ACC112 (cell line): ENCODE measurements at regions not wholly inside any gene's neighbourhood (a gene's known extent, or its start where the extent isn't known, plus 50 kb on each side); places are given as distances from the start of the nearest gene placed in this dataset.

ENCODE experiments used
- H2AFZ ChIP-seq: fragments of 200-600 bp; sonication (generic); one replicate; pipeline ENCODE4 v1.6.0; 2017; ENCODE audit warnings: antibody characterized with exemption, low read length; ENCODE audit not compliant: unreplicated experiment
- H3K27ac ChIP-seq: fragments of 200-600 bp; sonication (generic); 2 replicates; pipeline ENCODE4 v1.5.1; 2014; ENCODE audit warnings: low read depth, mild to moderate bottlenecking, antibody characterized with exemption, low read length, moderate library complexity
- H3K27me3 ChIP-seq: fragments of 200-600 bp; sonication (generic); 2 replicates; pipeline ENCODE4 v1.6.1; 2014; ENCODE audit warnings: mild to moderate bottlenecking, antibody characterized with exemption, low read length, moderate library complexity, mixed read lengths; ENCODE audit not compliant: insufficient read depth
- H3K36me3 ChIP-seq: fragments of 200-600 bp; sonication (generic); 2 replicates; pipeline ENCODE4 v1.6.1; 2016; ENCODE audit warnings: mild to moderate bottlenecking, antibody characterized with exemption, low read length, moderate library complexity, mixed read lengths; ENCODE audit not compliant: insufficient read depth
- H3K4me1 ChIP-seq: fragments of 200-600 bp; sonication (generic); one replicate; pipeline ENCODE4 v1.6.1; 2016; ENCODE audit warnings: low read length, mixed read lengths; ENCODE audit not compliant: insufficient read depth, unreplicated experiment, control insufficient read depth
- H3K4me3 ChIP-seq: fragments of 200-600 bp; sonication (generic); 2 replicates; pipeline ENCODE4 v1.5.1; 2014; ENCODE audit warnings: mild to moderate bottlenecking, low read depth, low read length
- H3K79me2 ChIP-seq: fragments of 200-600 bp; sonication (generic); one replicate; pipeline ENCODE4 v1.6.0; 2016; ENCODE audit warnings: low read length; ENCODE audit not compliant: control insufficient read depth, unreplicated experiment, insufficient read depth

DNA sequence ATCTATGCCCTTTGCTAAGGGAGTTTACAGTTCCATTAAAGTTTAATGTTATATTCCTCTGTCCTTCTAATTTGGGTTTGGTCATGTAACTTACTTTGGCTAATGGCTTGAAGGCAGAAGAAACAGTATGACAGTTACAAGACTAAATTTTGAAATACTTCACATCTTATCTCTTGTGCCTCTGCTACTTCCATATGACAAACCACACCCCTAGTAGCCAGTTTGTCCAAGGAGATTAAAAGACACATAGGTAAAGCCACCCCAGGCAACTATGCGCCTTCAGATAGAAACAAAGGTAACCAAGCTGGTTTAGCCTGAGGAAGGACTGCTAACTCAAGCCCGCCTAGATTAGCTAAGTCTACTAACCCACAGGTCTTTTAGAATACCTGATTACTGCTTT is 273.4 kb upstream of the MIR17HG start:
- Histone ChIP-seq H3K4me3 (no peak overlapping the region), H3K4me1 (no peaks in the 10 kb centered on the region), H3K79me2 (no peaks in the 10 kb centered on the region), H2AFZ (no peak overlapping the region), H3K27me3 (peaks cover 12% of the 10 kb centered on the region; the same call in 1 of the 2 replicates), H3K36me3 (no peaks in the 10 kb centered on the region), H3K27ac (no peak overlapping the region)

- H3K36me3 ChIP-seq: no peaks in the 10 kb centered on the region
- H3K27me3 ChIP-seq: peaks cover 20% of the 10 kb centered on the region
- H3K4me3 ChIP-seq: no peak overlapping the region
- H3K4me1 ChIP-seq: no peaks in the 10 kb centered on the region
- no peak overlapping the region for H2AFZ ChIP-seq
- no peak overlapping the region for H3K27ac ChIP-seq
- H3K79me2 ChIP-seq: no peaks in the 10 kb centered on the region
These were observed 270.7 kb upstream of the MIR17HG start for GRCh38 chr13:91076830-91077229.

DNA sequence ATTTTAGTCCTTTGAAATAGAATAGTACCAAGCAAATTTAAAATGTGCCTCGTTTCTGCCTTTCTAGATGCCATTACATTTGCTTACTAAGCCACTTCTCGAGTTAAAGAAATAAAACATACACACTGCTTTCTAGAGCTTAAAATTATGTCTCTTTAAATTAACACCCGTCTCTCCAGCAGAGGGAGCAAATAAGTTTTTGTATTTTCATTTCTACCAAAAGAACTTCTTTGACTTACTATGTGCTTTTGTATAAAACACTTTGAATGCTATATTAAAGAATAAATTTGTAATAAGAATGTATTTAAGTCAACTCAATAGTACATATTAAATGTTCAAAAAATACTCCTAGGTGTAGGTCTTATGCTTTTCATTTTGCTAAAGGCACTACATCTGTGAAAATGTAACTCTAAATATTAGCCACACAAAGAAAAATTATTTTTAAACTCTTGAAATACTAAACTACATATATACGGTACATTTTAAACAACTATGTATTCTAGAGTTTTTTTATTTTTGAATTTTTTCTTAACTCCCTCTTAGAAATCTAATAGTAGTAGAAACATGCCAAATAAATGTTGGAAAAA is 269.3 kb upstream of the MIR17HG start:
- Histone ChIP-seq H3K79me2 (no peaks in the 10 kb centered on the region), H2AFZ (no peak overlapping the region), H3K27ac (no peak overlapping the region), H3K36me3 (no peaks in the 10 kb centered on the region), H3K27me3 (peaks cover 19% of the 10 kb centered on the region), H3K4me3 (no peak overlapping the region), H3K4me1 (no peaks in the 10 kb centered on the region)

DNA sequence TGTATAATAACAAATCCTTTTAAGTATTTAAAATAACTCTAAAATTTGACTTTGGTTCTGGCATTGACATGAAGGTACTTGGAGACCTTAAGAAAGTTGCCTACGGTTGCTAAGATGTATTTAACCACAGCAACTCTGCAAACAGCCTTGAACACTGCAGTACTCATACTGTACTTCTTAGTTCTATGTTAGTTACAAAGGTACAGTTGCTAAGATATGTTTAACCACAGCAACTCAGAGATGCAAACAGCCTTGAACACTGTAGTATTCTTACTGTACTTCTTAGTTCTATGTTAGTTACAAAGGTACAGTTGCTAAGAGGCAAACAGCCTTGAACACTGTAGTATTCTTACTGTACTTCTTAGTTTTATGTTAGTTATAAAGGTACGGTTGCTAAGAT is 268.3 kb upstream of the MIR17HG start:
- Histone ChIP-seq H3K36me3 (no peaks in the 10 kb centered on the region), H3K4me1 (no peaks in the 10 kb centered on the region), H2AFZ (no peak overlapping the region), H3K27me3 (peaks cover 19% of the 10 kb centered on the region), H3K27ac (no peak overlapping the region), H3K79me2 (no peaks in the 10 kb centered on the region), H3K4me3 (no peak overlapping the region)

DNA sequence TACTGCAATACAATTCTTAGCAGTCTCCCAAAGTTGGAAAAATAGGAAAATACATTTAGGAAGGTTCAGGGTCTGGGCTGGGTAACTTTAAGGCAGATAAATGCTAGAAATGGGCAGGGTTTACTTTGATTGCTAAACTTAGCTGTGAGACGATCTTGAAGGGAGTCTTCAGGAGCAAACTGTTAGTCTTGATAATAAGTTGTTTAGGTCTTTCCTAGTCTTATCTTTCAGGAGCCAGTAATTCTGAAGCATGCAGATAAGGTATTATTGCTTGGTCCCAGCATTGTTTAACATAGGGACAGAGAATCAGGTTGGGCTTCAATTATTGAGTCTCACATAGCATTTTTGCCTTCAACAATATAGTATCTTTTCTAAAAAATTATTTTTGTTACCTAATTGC is 262.4 kb upstream of the MIR17HG start:
- H3K27ac ChIP-seq: no peak overlapping the region
- peaks cover 20% of the 10 kb centered on the region for H3K27me3 ChIP-seq
- H3K4me1 ChIP-seq: no peaks in the 10 kb centered on the region
- H3K79me2 ChIP-seq: no peaks in the 10 kb centered on the region
- no peak overlapping the region for H3K4me3 ChIP-seq
- no peaks in the 10 kb centered on the region for H3K36me3 ChIP-seq
- no peak overlapping the region for H2AFZ ChIP-seq

DNA sequence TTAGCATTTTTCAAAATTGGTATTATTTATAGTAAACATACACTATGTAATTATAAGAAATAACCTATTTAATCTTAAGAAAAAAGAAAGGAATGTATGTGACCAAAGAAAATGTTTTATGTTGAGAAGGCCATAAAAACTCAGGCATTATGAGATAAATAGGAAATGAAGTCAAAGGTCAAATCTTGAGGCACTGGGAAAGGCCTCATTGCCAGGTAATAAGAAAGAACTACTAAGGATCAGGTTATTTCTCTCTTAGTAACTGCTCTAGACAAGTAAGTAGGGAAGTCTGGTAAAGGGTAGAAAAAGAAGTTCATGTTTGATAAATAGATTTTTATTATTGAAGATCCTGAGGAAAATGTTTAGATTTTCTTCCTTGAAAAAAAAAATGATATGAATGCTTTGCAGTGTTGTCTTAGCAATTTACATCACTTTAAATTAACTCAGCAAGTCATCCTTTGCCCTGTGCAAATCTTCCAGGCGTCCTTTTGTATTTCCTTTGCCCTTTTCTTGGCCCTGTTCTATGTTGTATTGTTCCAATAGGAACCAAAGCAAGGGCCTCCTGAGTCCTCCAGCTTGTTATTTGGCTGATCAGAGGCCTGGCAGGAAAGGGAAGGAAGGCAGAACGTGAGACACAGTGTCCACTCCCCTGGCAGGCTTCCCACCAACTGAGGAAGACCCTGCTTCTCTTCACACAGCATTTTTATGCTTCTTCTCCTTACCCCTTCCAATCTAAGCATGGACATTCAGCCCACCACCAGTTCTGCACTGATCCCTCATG is 260.4 kb upstream of the MIR17HG start:
- Histone ChIP-seq H3K27me3 (peaks cover 13% of the 10 kb centered on the region; the same call in 1 of the 2 replicates), H2AFZ (no peak overlapping the region), H3K4me3 (no peak overlapping the region), H3K36me3 (no peaks in the 10 kb centered on the region), H3K27ac (no peak overlapping the region), H3K79me2 (no peaks in the 10 kb centered on the region), H3K4me1 (no peaks in the 10 kb centered on the region)

- H3K27ac ChIP-seq: no peak overlapping the region
- no peak overlapping the region for H3K4me3 ChIP-seq
- H3K79me2 ChIP-seq: no peaks in the 10 kb centered on the region
- no peaks in the 10 kb centered on the region for H3K36me3 ChIP-seq
- no peak overlapping the region for H2AFZ ChIP-seq
- H3K27me3 ChIP-seq: no peaks in the 10 kb centered on the region; the same call in none of the 2 replicates
- no peaks in the 10 kb centered on the region for H3K4me1 ChIP-seq
These were observed 250.2 kb upstream of the MIR17HG start for GRCh38 chr13:91097269-91097668.

DNA sequence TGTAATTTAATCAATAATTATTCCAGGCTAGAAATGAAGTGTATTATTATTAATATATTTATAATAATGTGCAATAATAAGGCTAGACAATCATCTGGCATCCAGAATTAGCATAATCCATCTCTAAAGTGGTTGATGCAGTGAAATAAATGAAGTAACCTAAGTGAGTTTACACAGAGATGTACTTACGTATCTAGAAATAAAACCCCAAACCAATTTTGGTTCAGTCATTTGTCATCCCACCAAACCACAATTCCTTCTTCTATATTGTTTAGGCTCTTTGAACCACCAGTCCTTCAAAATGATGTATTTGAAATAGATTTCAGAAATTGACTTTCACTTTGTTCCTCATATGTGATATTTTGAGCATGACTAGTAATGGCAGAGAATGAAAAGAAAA is 247.6 kb upstream of the MIR17HG start:
- Histone ChIP-seq H3K4me3 (no peak overlapping the region), H3K27ac (no peak overlapping the region), H3K27me3 (no peaks in the 10 kb centered on the region; the same call in none of the 2 replicates), H3K4me1 (no peaks in the 10 kb centered on the region), H3K36me3 (no peaks in the 10 kb centered on the region), H2AFZ (no peak overlapping the region), H3K79me2 (no peaks in the 10 kb centered on the region)

DNA sequence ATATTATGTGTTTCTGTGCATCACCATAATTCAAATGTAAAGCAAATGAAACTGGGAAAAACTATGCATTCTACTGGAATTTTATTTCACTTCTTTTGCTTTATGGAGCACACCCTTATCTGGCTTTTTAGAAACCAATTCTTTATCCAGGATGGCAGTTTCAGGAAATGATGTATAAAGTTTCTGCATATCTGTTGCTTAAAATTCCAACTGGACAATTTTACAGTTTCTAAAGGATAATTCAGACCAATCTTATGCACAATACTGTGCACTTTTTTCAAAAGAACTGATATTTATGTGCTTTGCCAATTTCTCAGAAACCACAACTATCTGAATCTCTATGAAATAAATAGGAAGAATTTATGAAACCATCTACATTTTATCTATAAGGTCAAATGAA is 246.5 kb upstream of the MIR17HG start:
- no peaks in the 10 kb centered on the region; the same call in none of the 2 replicates for H3K27me3 ChIP-seq
- H3K4me1 ChIP-seq: no peaks in the 10 kb centered on the region
- H3K4me3 ChIP-seq: no peak overlapping the region
- H3K36me3 ChIP-seq: no peaks in the 10 kb centered on the region
- H3K27ac ChIP-seq: no peak overlapping the region
- H2AFZ ChIP-seq: no peak overlapping the region
- H3K79me2 ChIP-seq: no peaks in the 10 kb centered on the region

GRCh38 chr13:91101381-91101780 is 246.1 kb upstream of the MIR17HG start:
- no peaks in the 10 kb centered on the region for H3K36me3 ChIP-seq
- H2AFZ ChIP-seq: no peak overlapping the region
- no peaks in the 10 kb centered on the region for H3K79me2 ChIP-seq
- no peaks in the 10 kb centered on the region for H3K4me1 ChIP-seq
- H3K4me3 ChIP-seq: no peak overlapping the region
- H3K27me3 ChIP-seq: no peaks in the 10 kb centered on the region; the same call in none of the 2 replicates
- H3K27ac ChIP-seq: no peak overlapping the region

DNA sequence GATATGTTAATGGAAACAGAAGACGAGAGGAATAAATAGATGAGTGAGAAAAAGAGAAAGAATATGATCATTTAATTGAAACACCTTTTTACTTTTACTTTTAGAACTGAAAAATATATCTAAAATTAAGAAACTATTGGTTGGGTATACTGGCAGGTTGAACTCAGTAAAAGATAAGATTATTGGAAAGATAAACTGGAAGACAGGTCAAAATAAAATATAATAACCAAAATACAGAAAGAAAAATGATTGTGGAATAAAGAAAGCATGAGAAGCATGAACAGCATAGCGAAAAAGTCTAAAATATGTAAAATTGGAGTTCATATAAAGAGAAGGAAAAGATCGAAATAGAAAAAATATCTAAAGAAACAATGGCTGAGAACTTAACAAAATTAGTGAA is 242.2 kb upstream of the MIR17HG start:
- Histone ChIP-seq H3K27me3 (no peaks in the 10 kb centered on the region; the same call in none of the 2 replicates), H3K4me1 (no peaks in the 10 kb centered on the region), H3K36me3 (no peaks in the 10 kb centered on the region), H3K27ac (no peak overlapping the region), H3K79me2 (no peaks in the 10 kb centered on the region), H2AFZ (no peak overlapping the region), H3K4me3 (no peak overlapping the region)
